AG09319 (cell line): ENCODE measurements at regions not wholly inside any gene's neighbourhood (a gene's known extent, or its start where the extent isn't known, plus 50 kb on each side); places are given as distances from the start of the nearest gene placed in this dataset.

Source experiments
- DNase-seq: peaks from one replicate; pipeline ENCODE4 v3.0.0-alpha.2; 2010; ENCODE audit warnings: low read depth; ENCODE audit errors: extremely low read depth
- TF ChIP-seq, protein P1 (sequence below): IDR thresholded peaks from 2 replicates; pipeline ENCODE4 v1.5.1; 2011; ENCODE audit warnings: low read depth, mild to moderate bottlenecking, inconsistent platforms, low read length, moderate library complexity

DNA sequence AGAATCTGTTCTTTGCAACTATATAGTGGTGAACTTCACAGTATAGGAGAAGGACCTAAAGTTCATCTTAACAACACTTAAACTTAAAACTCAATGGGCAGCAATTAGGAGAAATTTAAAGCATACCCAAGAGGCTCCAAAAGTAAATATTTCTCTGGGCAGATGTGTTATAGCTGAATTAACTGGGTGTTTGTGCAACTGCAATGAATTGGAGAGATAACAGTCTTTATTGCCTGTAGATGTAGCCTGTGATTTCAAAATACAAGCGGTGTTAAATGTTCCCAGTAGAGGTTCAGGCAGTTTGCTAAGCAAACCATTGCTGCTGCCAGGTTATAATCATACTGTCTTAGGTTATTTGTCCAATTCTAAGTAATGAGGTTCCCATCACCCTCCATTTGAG lies 294.1 kb upstream of the MTNR1B start:
- no peak for DNase-seq
- TF ChIP-seq, protein P1, sequence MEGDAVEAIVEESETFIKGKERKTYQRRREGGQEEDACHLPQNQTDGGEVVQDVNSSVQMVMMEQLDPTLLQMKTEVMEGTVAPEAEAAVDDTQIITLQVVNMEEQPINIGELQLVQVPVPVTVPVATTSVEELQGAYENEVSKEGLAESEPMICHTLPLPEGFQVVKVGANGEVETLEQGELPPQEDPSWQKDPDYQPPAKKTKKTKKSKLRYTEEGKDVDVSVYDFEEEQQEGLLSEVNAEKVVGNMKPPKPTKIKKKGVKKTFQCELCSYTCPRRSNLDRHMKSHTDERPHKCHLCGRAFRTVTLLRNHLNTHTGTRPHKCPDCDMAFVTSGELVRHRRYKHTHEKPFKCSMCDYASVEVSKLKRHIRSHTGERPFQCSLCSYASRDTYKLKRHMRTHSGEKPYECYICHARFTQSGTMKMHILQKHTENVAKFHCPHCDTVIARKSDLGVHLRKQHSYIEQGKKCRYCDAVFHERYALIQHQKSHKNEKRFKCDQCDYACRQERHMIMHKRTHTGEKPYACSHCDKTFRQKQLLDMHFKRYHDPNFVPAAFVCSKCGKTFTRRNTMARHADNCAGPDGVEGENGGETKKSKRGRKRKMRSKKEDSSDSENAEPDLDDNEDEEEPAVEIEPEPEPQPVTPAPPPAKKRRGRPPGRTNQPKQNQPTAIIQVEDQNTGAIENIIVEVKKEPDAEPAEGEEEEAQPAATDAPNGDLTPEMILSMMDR, result no peak

DNA sequence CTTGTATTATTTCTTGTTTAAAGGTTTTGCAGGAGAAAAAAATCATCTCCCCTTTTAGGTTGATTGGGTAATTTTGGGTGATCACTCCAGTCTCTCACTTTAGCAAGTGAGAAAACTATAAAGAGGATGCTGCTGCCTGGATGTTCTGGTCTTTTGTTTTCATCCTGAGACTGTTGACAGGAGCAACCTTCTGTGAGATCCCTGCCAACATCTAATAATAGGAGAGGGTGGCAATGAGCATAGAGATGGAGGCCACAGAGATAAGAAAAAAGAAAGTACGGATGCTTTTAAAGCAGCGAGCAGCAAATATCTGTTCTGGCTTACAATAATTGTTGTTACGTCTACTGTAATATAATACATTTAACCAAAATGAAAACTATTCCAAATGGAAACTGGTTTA lies 293.6 kb upstream of the MTNR1B start:
- TF ChIP-seq, protein P1, result no peak
- no peak for DNase-seq

DNA sequence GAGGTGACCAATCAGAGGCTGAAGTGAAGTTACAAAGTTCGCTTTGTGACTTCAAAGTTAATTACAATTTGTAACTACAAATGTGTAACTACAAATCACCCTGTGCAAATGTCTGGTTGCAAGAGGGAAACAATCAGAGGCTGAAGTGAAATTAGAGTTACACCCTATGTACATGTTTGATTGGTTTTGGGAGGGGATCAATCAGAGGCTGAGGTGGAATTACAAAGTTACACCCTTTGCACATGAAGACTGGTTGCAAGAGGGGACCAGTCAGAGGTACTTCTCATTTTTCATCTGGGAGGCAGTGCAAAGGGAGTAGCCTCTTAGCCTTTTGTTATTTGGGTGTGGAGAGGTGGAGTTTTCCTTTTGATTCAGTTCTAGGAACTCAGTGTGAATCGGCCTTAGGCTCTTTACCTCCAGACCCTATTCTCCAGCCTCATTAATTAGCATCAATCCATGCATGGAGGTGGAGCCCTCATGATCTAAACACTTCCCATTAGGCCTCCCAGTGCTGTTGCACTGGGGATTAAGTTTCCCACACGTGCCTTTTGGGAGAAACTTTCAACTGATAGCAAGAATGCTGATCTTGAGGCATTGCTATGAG lies 291.3 kb upstream of the MTNR1B start:
- DNase-seq, result no peak
- TF ChIP-seq, protein P1, result no peak

DNA sequence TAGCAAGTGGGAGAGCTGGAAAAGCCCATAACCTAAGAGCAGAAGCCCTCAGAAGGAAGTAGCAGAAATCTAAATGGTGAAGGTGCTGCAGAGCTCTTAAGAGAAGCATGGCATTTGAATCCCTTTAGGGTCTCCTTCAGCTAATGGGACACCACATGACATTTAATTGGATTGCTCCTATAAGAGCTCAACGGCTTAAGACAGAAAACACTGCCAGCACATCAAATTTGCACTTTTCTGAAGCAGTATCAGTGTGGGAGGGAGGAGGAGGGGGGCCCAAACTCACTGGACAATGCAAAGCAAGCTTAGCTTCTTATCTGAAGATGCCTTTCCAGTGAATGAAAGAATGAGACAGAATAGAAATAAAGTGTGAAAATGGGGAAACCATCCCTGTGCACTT lies 287.9 kb upstream of the MTNR1B start:
- TF ChIP-seq, protein P1, result no peak
- no peak for DNase-seq

DNA sequence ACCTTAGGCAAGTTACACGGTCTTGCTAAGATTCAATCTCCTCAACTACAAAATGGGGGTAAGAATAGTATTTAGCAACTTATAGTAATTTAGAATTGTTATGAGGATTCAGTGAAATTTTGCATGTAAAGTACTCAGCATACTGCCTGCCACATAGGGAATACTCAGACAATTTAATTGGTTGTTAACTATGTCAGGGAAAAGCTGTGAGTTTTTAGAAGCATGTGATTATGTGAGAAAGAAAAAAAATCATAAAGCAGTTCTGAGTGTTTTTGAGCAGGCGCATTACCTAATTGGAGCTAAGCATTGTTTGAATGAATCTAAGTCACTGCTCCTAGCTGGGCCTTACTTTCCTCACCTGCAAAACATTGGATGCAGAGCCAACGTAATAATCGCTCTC lies 287.3 kb upstream of the MTNR1B start:
- DNase-seq, result no peak
- TF ChIP-seq, protein P1, result no peak

DNA sequence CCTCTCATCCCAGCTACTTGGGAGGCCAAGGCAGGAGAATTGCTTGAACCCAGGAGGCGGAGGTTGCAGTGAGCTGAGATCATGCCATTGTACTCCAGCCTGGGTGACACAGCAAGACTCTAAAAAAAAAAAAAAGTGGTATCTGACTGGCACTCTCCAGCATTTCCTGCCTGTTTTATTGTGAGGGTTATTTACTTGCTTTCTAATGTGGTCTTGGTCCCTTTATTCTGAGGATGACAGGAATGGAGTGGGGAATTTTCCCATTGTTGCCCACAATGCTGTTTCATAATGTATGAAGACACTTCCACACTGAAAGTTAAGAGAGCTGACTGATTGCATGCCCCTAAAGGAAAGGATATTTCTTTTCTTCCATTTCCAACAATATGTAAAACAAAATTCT lies 286.5 kb upstream of the MTNR1B start:
- DNase-seq, result no peak

DNA sequence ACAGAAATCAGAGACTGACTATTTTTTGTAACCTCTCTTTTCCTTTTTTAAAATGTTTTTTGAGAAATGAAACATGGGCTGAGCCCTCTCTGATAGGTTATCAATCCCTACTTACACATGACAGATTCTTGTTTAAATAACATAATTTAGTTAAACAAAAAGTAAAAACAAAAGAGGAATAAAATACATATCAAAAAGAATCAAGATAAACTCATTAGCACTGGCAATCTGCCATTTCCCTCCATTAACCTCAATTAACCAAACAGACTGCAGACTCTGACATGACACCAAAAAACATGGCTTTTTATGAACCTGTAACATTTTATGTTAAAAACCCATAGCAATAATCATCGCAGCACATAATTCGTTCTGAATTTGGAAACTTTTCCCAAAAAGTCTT lies 284.4 kb upstream of the MTNR1B start:
- no peak for DNase-seq
- TF ChIP-seq, protein P1, result no peak

More for the DNA sequence above, 286.5 kb upstream of the MTNR1B start:
- TF ChIP-seq, protein P1, result no peak
